Liver (tissue), 8 donors: ENCODE measurements at regions not wholly inside any gene's neighbourhood (a gene's known extent, or its start where the extent isn't known, plus 50 kb on each side); places are given as distances from the start of the nearest gene placed in this dataset.

Source experiments
- DNase-seq: peaks from one replicate; pipeline ENCODE4 v3.0.0-alpha.2; 2017; ENCODE audit warnings: low spot score
- H3K27ac ChIP-seq, 2 donors: one replicate each; pipeline ENCODE4 v1.7.0; 2013; ENCODE audit warnings: inconsistent platforms in 2 of 2, low read length in 2 of 2, control low read depth in 1 of 2, low read depth in 1 of 2, mild to moderate bottlenecking in 1 of 2
- H3K27me3 ChIP-seq, 4 donors: one replicate each; pipeline versions ENCODE4 v1.6.1 to v1.7.0; 2013; ENCODE audit warnings: low read length in 3 of 4, inconsistent platforms in 1 of 4, mild to moderate bottlenecking in 1 of 4, moderate library complexity in 1 of 4; ENCODE audit not compliant: control insufficient read depth in 4 of 4, insufficient read depth in 4 of 4
- H3K36me3 ChIP-seq, 4 donors: one replicate each; pipeline versions ENCODE4 v1.6.1 to v1.7.0; 2013; ENCODE audit warnings: low read length in 3 of 4, mild to moderate bottlenecking in 3 of 4, low read depth in 1 of 4, moderate library complexity in 1 of 4; ENCODE audit not compliant: control insufficient read depth in 4 of 4, insufficient read depth in 3 of 4
- H3K4me1 ChIP-seq, 4 donors: one replicate each; pipeline versions ENCODE4 v1.6.1 to v1.7.0; 2013; ENCODE audit warnings: low read length in 3 of 4, mild to moderate bottlenecking in 3 of 4, moderate library complexity in 1 of 4; ENCODE audit not compliant: control insufficient read depth in 4 of 4, insufficient read depth in 4 of 4
- H3K4me3 ChIP-seq, 3 donors: one replicate each; pipeline versions ENCODE4 v1.6.1 to v1.7.0; 2013; ENCODE audit warnings: low read length in 3 of 3, control low read depth in 1 of 3, low read depth in 1 of 3, mild to moderate bottlenecking in 1 of 3
- H3K9ac ChIP-seq, 2 donors: one replicate each; pipeline ENCODE4 v1.7.0; 2013; ENCODE audit warnings: low read length in 2 of 2, mild to moderate bottlenecking in 2 of 2, moderate library complexity in 2 of 2, control low read depth in 1 of 2, low read depth in 1 of 2
- H3K9me3 ChIP-seq, 4 donors: one replicate each; pipeline versions ENCODE4 v1.6.1 to v1.7.0; 2013; ENCODE audit warnings: low read length in 3 of 4; ENCODE audit not compliant: control insufficient read depth in 4 of 4
- EGR1 ChIP-seq, 2 donors: IDR thresholded peaks; 2 replicates each; pipeline ENCODE4 v1.6.1; 2016 to 2018; ENCODE audit warnings: antibody characterized with exemption in 2 of 2, low read depth in 2 of 2
- FOXA1 ChIP-seq: IDR thresholded peaks from 2 replicates; pipeline ENCODE4 v1.6.1; 2016; ENCODE audit warnings: antibody characterized with exemption
- FOXA2 ChIP-seq: IDR thresholded peaks from 2 replicates; pipeline ENCODE4 v1.6.1; 2016; ENCODE audit warnings: antibody characterized with exemption
- GABPA ChIP-seq, 2 donors: IDR thresholded peaks in 1 of 2; conservative IDR thresholded peaks in 1 of 2; 2 replicates each; pipeline ENCODE4 v1.6.1; 2016; ENCODE audit warnings: antibody characterized with exemption in 2 of 2, mild to moderate bottlenecking in 1 of 2, moderate library complexity in 1 of 2
- HNF4A ChIP-seq, 2 donors: conservative IDR thresholded peaks; 2 replicates each; pipeline ENCODE4 v1.6.1; 2016; ENCODE audit warnings: antibody characterized with exemption in 2 of 2, mild to moderate bottlenecking in 2 of 2
- HNF4G ChIP-seq: IDR thresholded peaks from 2 replicates; pipeline ENCODE4 v1.6.1; 2016; ENCODE audit warnings: antibody characterized with exemption
- JUND ChIP-seq, 2 donors: IDR thresholded peaks; 2 replicates each; pipeline ENCODE4 v1.6.1; 2016; ENCODE audit warnings: antibody characterized with exemption in 2 of 2
- NR2F2 ChIP-seq: IDR thresholded peaks from 2 replicates; pipeline ENCODE4 v1.6.1; 2016; ENCODE audit warnings: antibody characterized with exemption
- RAD21 ChIP-seq, 2 donors: IDR thresholded peaks; 2 replicates each; pipeline ENCODE4 v1.6.1; 2016; ENCODE audit warnings: antibody characterized with exemption in 2 of 2, mild to moderate bottlenecking in 2 of 2
- RXRA ChIP-seq, 2 donors: IDR thresholded peaks; 2 replicates each; pipeline ENCODE4 v1.6.1; 2017 to 2018; ENCODE audit warnings: antibody characterized with exemption in 2 of 2, mild to moderate bottlenecking in 1 of 2
- SP1 ChIP-seq: IDR thresholded peaks from 2 replicates; pipeline ENCODE4 v1.6.1; 2018; ENCODE audit warnings: antibody characterized with exemption, mild to moderate bottlenecking
- TAF1 ChIP-seq: conservative IDR thresholded peaks from 2 replicates; pipeline ENCODE4 v1.6.1; 2016; ENCODE audit warnings: antibody characterized with exemption, mild to moderate bottlenecking
- YY1 ChIP-seq: IDR thresholded peaks from 2 replicates; pipeline ENCODE4 v1.6.1; 2016; ENCODE audit warnings: antibody characterized with exemption, mild to moderate bottlenecking
- WGBS: extraction: QIAGEN DNeasy Blood & Tissue Kit; methylation state at CpG from one replicate; pipeline ENCODE4 v1.1.7; 2013; 5-methylcytosine and 5-hydroxymethylcytosine counted together
- TF ChIP-seq, protein P1 (sequence below): IDR thresholded peaks from 2 replicates; pipeline ENCODE4 v1.6.1; 2016; ENCODE audit warnings: antibody characterized with exemption
- TF ChIP-seq, protein P2 (sequence below): IDR thresholded peaks from 2 replicates; pipeline ENCODE4 v1.6.1; 2016; ENCODE audit warnings: antibody characterized with exemption
- TF ChIP-seq, protein P3 (sequence below): fragments of 150-350 bp; IDR thresholded peaks from 2 replicates; pipeline ENCODE4 v1.5.1; 2017; ENCODE audit warnings: improper control_type of control experiment, low read depth, low read length; ENCODE audit not compliant: missing input control
- TF ChIP-seq, protein P4 (sequence below): IDR thresholded peaks from 2 replicates; pipeline ENCODE4 v1.6.1; 2016; ENCODE audit warnings: antibody characterized with exemption, mild to moderate bottlenecking
- donor health status: healthy.
- donor health status: healthy.
- donor health status: healthy.
- donor health status: healthy.
- donor health status: healthy.

DNA sequence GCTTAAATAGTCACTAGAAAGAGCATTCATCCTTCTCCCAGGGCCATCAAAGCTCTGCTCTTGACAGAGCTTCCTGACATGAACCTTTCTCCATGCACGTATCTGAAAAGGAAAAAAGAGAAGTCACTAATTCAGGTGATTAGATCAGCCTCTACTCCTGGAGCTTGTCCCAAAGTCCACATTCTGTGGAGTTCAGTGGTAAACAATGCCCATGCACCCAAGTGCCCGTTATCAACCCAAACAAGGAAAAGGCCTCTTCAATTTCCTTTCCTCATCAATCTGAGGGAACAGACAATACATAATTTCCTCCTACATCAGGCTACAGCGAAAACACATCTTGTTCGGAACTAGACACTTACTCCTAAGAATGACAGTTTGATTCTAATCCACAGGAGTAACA, 129.2 kb upstream of the PCSK2 start:
- 30% methylated on average over 4 of the region's 4 CpGs for WGBS
- no peak for DNase-seq

DNA sequence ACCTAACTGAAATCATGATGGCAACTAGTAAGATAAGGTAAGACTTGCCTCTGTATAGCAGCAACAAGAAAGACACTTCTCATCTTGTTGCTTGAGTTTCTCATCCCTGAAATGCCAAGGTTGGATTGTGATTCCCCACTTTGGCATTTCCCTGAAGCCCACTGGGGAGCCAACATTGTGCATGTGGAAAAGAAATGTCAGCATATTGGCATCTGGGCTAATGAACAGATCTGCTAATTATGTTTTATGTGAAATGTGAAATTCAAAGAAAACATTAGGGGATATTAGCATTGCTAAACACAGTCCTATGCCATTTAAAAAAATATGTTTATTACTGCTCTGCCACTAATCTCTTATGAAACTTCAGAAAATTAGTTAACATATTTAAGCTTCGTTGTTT, 126.3 kb upstream of the PCSK2 start:
- Histone ChIP-seq H3K27ac (no peak overlapping the region), H3K4me1 (no peaks in the 10 kb centered on the region), H3K36me3 (no peaks in the 10 kb centered on the region), H3K9ac (no peak overlapping the region), H3K9me3 (no peaks in the 10 kb centered on the region), H3K27me3 (no peaks in the 10 kb centered on the region), H3K4me3 (no peak overlapping the region)
- no peak for DNase-seq
- TF ChIP-seq HNF4A (conservative IDR thresholded peaks at IDR 0.05) (no peak), JUND (IDR thresholded peaks at IDR 0.05) (no peak), FOXA2 (no peak), FOXA1 (no peak), TAF1 (no peak), EGR1 (IDR thresholded peaks at IDR 0.05; ENCODE audit: low read depth in 2 of 2) (no peak)
- TF ChIP-seq, protein P1, sequence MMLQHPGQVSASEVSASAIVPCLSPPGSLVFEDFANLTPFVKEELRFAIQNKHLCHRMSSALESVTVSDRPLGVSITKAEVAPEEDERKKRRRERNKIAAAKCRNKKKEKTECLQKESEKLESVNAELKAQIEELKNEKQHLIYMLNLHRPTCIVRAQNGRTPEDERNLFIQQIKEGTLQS: no peak
- WGBS: 67% methylated on average over 1 of the region's 1 CpG

More for the DNA sequence above, 129.2 kb upstream of the PCSK2 start:
- TF ChIP-seq, protein P2, sequence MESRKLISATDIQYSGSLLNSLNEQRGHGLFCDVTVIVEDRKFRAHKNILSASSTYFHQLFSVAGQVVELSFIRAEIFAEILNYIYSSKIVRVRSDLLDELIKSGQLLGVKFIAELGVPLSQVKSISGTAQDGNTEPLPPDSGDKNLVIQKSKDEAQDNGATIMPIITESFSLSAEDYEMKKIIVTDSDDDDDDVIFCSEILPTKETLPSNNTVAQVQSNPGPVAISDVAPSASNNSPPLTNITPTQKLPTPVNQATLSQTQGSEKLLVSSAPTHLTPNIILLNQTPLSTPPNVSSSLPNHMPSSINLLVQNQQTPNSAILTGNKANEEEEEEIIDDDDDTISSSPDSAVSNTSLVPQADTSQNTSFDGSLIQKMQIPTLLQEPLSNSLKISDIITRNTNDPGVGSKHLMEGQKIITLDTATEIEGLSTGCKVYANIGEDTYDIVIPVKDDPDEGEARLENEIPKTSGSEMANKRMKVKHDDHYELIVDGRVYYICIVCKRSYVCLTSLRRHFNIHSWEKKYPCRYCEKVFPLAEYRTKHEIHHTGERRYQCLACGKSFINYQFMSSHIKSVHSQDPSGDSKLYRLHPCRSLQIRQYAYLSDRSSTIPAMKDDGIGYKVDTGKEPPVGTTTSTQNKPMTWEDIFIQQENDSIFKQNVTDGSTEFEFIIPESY: no peak
- no peak overlapping the region for H3K9ac ChIP-seq
- H3K4me1 ChIP-seq: no peaks in the 10 kb centered on the region
- H3K36me3 ChIP-seq: no peaks in the 10 kb centered on the region
- peaks cover 0 to 6% (median 0%) of the 10 kb centered on the region in 4 donors for H3K27me3 ChIP-seq
- H3K27ac ChIP-seq: no peak overlapping the region
- no peak overlapping the region for H3K4me3 ChIP-seq
- H3K9me3 ChIP-seq: no peaks in the 10 kb centered on the region

DNA sequence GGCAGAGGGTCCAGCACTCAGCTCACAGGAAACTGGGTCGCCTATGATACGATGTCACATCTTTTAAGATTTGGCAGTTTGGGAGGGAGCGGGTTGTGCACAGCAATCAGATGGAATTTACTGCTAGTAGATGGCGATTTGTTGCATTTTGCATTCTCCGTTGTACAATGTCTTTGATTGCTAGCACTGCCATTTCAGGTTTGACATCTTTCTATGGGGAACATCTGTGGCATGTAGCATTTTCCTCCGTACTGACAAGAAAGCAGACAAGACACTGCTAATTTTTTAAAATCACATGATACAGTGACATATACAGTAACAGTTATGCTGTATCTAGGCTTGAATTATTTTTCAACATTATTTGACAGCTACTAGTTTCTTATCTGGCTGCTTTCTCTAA, 119.7 kb upstream of the PCSK2 start:
- H3K9ac ChIP-seq: no peak overlapping the region
- TF ChIP-seq EGR1 (IDR thresholded peaks at IDR 0.05; ENCODE audit: low read depth in 2 of 2) (no peak), HNF4G (no peak), NR2F2 (no peak), TAF1 (no peak), RAD21 (IDR thresholded peaks at IDR 0.05) (no peak), JUND (IDR thresholded peaks at IDR 0.05) (no peak), GABPA (IDR thresholded peaks at IDR 0.05 in 1 of 2, conservative IDR thresholded peaks at IDR 0.05 in 1 of 2) (no peak), HNF4A (conservative IDR thresholded peaks at IDR 0.05) (no peak), SP1 (no peak), FOXA1 (no peak), RXRA (IDR thresholded peaks at IDR 0.05) (no peak), FOXA2 (no peak), YY1 (no peak)
- TF ChIP-seq, protein P3, sequence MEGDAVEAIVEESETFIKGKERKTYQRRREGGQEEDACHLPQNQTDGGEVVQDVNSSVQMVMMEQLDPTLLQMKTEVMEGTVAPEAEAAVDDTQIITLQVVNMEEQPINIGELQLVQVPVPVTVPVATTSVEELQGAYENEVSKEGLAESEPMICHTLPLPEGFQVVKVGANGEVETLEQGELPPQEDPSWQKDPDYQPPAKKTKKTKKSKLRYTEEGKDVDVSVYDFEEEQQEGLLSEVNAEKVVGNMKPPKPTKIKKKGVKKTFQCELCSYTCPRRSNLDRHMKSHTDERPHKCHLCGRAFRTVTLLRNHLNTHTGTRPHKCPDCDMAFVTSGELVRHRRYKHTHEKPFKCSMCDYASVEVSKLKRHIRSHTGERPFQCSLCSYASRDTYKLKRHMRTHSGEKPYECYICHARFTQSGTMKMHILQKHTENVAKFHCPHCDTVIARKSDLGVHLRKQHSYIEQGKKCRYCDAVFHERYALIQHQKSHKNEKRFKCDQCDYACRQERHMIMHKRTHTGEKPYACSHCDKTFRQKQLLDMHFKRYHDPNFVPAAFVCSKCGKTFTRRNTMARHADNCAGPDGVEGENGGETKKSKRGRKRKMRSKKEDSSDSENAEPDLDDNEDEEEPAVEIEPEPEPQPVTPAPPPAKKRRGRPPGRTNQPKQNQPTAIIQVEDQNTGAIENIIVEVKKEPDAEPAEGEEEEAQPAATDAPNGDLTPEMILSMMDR: no peak
- TF ChIP-seq, protein P2: no peak
- TF ChIP-seq, protein P4, sequence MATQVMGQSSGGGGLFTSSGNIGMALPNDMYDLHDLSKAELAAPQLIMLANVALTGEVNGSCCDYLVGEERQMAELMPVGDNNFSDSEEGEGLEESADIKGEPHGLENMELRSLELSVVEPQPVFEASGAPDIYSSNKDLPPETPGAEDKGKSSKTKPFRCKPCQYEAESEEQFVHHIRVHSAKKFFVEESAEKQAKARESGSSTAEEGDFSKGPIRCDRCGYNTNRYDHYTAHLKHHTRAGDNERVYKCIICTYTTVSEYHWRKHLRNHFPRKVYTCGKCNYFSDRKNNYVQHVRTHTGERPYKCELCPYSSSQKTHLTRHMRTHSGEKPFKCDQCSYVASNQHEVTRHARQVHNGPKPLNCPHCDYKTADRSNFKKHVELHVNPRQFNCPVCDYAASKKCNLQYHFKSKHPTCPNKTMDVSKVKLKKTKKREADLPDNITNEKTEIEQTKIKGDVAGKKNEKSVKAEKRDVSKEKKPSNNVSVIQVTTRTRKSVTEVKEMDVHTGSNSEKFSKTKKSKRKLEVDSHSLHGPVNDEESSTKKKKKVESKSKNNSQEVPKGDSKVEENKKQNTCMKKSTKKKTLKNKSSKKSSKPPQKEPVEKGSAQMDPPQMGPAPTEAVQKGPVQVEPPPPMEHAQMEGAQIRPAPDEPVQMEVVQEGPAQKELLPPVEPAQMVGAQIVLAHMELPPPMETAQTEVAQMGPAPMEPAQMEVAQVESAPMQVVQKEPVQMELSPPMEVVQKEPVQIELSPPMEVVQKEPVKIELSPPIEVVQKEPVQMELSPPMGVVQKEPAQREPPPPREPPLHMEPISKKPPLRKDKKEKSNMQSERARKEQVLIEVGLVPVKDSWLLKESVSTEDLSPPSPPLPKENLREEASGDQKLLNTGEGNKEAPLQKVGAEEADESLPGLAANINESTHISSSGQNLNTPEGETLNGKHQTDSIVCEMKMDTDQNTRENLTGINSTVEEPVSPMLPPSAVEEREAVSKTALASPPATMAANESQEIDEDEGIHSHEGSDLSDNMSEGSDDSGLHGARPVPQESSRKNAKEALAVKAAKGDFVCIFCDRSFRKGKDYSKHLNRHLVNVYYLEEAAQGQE: no peak
- TF ChIP-seq, protein P1: no peak
- WGBS: 84% methylated on average over 6 of the region's 6 CpGs
- H3K27me3 ChIP-seq: peaks cover 0 to 4% (median 0%) of the 10 kb centered on the region in 4 donors
- no peak for DNase-seq
- H3K4me1 ChIP-seq: no peaks in the 10 kb centered on the region
- H3K36me3 ChIP-seq: no peaks in the 10 kb centered on the region
- H3K27ac ChIP-seq: no peak overlapping the region
- H3K4me3 ChIP-seq: no peak overlapping the region
- peaks cover 0 to 4% (median 1%) of the 10 kb centered on the region in 4 donors for H3K9me3 ChIP-seq
